ENCODE measurements at regions not wholly inside any gene's neighbourhood (a gene's known extent, or its start where the extent isn't known, plus 50 kb on each side); places are given as distances from the start of the nearest gene placed in this dataset.

DNA sequence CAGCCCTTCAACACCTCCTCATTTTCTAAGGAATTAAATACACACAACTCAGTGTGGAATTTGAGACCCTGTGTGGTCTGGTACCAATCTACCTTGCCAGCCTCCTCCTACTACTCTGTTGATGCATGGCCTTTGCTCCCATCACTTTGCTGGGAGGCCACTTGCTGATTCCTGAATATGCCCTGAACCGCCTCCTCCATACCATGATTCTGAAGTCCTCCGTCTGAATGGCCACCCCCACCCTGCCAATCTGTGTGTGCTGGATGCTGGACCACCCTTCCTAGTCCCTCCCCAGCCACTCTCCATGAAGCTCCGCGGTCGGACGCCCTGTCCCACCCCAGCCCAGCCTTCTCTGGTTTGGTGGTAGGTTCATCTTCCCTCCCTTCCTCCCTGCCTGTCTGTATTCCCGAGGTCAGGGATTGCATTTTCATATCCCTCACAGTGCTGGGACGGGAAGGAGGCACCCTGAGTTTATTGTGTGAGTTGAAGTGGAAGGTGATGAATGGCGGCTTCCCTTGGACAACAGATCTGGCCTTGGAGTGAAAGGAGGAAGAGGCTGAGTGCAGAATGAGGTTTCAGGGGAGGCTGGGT is 138.3 kb downstream of the CDC5L start:
- TF ChIP-seq JUND (IDR thresholded peaks at IDR 0.05; ENCODE audit: low read depth): no peak
- no peak for DNase-seq (ENCODE audit: low read depth in 1 of 2, low spot score in 1 of 2)
- in situ Hi-C loops (cut with HindIII; ENCODE audit: low pct_unique_long_range_greater_than_20kb, low sequenced_read_pairs): no loop called here

GRCh38 chr6:44527181-44527580 is 139.7 kb downstream of the CDC5L start:
- in situ Hi-C loops (cut with HindIII; ENCODE audit: low pct_unique_long_range_greater_than_20kb, low sequenced_read_pairs): no loop called here
- no peak for TF ChIP-seq JUND (IDR thresholded peaks at IDR 0.05; ENCODE audit: low read depth)
- DNase-seq (ENCODE audit: low read depth in 1 of 2, low spot score in 1 of 2): no peak

GRCh38 chr6:44527583-44528369 is 140.3 kb downstream of the CDC5L start:
- no peak for DNase-seq (ENCODE audit: low read depth in 1 of 2, low spot score in 1 of 2)
- TF ChIP-seq JUND (IDR thresholded peaks at IDR 0.05; ENCODE audit: low read depth): no peak
- in situ Hi-C loops (cut with HindIII; ENCODE audit: low pct_unique_long_range_greater_than_20kb, low sequenced_read_pairs): no loop called here

GRCh38 chr6:44528370-44528644 is 140.8 kb downstream of the CDC5L start:
- no peak for DNase-seq (ENCODE audit: low read depth in 1 of 2, low spot score in 1 of 2)
- no peak for TF ChIP-seq JUND (IDR thresholded peaks at IDR 0.05; ENCODE audit: low read depth)
- in situ Hi-C loops (cut with HindIII; ENCODE audit: low pct_unique_long_range_greater_than_20kb, low sequenced_read_pairs): no loop called here

- TF ChIP-seq JUND (IDR thresholded peaks at IDR 0.05; ENCODE audit: low read depth): no peak
- in situ Hi-C loops (cut with HindIII; ENCODE audit: low pct_unique_long_range_greater_than_20kb, low sequenced_read_pairs): no loop called here
- no peak for DNase-seq (ENCODE audit: low read depth in 1 of 2, low spot score in 1 of 2)
Measured at GRCh38 chr6:44528716-44529115, 141.2 kb downstream of the CDC5L start.

DNA sequence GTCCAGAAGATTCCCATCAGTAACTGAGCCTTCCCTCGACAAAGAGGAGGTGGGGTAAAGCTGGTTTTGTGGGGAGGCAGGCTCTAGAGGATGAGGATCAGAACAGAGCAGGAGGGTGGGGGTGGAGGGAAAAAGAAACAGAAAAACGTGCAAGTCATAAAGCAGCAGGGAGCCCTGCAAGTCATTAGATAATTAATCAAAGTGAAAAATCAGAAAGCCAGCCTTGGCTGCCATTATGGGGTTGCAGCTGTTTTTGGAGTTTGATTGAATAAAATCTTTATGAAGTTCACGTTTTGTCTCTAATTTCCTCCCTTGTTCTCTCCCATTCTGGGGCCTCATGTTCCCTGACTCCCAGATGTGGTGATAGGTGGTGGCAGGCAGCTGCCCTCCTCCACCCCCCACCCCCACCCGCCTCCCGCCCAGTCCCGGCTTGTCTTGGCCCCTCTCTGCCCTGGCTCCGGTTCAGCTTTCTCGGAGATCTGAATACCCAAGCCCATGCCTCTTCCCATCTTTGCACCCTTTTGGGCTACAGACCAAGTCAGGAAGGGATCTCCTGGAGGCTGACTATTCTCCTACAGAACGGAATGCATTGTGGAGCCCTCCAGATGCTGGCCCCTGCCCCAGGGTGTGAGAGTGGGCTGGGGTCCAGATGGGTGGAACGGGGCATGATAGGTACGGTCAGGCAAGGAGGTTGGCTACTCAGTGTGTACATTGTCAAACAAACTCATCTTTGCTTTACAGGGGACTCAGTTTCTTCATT is 141.8 kb downstream of the CDC5L start:
- no peak for TF ChIP-seq JUND (IDR thresholded peaks at IDR 0.05; ENCODE audit: low read depth)
- no peak for DNase-seq (ENCODE audit: low read depth in 1 of 2, low spot score in 1 of 2)
- in situ Hi-C loops (cut with HindIII; ENCODE audit: low pct_unique_long_range_greater_than_20kb, low sequenced_read_pairs): no loop called here

GRCh38 chr6:44530209-44530909 is 142.9 kb downstream of the CDC5L start:
- no peak for TF ChIP-seq JUND (IDR thresholded peaks at IDR 0.05; ENCODE audit: low read depth)
- DNase-seq (ENCODE audit: low read depth in 1 of 2, low spot score in 1 of 2): no peak
- in situ Hi-C loops (cut with HindIII; ENCODE audit: low pct_unique_long_range_greater_than_20kb, low sequenced_read_pairs): no loop called here

GRCh38 chr6:44530910-44531234 is 143.4 kb downstream of the CDC5L start:
- DNase-seq (ENCODE audit: low read depth in 1 of 2, low spot score in 1 of 2): no peak
- TF ChIP-seq JUND (IDR thresholded peaks at IDR 0.05; ENCODE audit: low read depth): no peak
- in situ Hi-C loops (cut with HindIII; ENCODE audit: low pct_unique_long_range_greater_than_20kb, low sequenced_read_pairs): no loop called here

GRCh38 chr6:44531442-44532015 is 144.0 kb downstream of the CDC5L start:
- no peak for TF ChIP-seq JUND (IDR thresholded peaks at IDR 0.05; ENCODE audit: low read depth)
- in situ Hi-C loops (cut with HindIII; ENCODE audit: low pct_unique_long_range_greater_than_20kb, low sequenced_read_pairs): no loop called here
- no peak for DNase-seq (ENCODE audit: low read depth in 1 of 2, low spot score in 1 of 2)

- in situ Hi-C loops (cut with HindIII; ENCODE audit: low pct_unique_long_range_greater_than_20kb, low sequenced_read_pairs): no loop called here
- no peak for TF ChIP-seq JUND (IDR thresholded peaks at IDR 0.05; ENCODE audit: low read depth)
- DNase-seq (ENCODE audit: low read depth in 1 of 2, low spot score in 1 of 2): no peak
Measured at GRCh38 chr6:44533421-44533820, 145.9 kb downstream of the CDC5L start.

- TF ChIP-seq JUND (IDR thresholded peaks at IDR 0.05; ENCODE audit: low read depth): no peak
Measured at GRCh38 chr6:44534291-44534690, 146.8 kb downstream of the CDC5L start.

GRCh38 chr6:44535446-44535845 is 147.9 kb downstream of the CDC5L start:
- no peak for DNase-seq (ENCODE audit: low read depth in 1 of 2, low spot score in 1 of 2)
- in situ Hi-C loops (cut with HindIII; ENCODE audit: low pct_unique_long_range_greater_than_20kb, low sequenced_read_pairs): no loop called here
- TF ChIP-seq JUND (IDR thresholded peaks at IDR 0.05; ENCODE audit: low read depth): no peak

More at GRCh38 chr6:44534291-44534690, 146.8 kb downstream of the CDC5L start:
- in situ Hi-C loops (cut with HindIII; ENCODE audit: low pct_unique_long_range_greater_than_20kb, low sequenced_read_pairs): no loop called here
- DNase-seq (ENCODE audit: low read depth in 1 of 2, low spot score in 1 of 2): no peak

Measured in T47D (cell line).